ENCODE measurements at regions not wholly inside any gene's neighbourhood (a gene's known extent, or its start where the extent isn't known, plus 50 kb on each side); places are given as distances from the start of the nearest gene placed in this dataset.

DNA sequence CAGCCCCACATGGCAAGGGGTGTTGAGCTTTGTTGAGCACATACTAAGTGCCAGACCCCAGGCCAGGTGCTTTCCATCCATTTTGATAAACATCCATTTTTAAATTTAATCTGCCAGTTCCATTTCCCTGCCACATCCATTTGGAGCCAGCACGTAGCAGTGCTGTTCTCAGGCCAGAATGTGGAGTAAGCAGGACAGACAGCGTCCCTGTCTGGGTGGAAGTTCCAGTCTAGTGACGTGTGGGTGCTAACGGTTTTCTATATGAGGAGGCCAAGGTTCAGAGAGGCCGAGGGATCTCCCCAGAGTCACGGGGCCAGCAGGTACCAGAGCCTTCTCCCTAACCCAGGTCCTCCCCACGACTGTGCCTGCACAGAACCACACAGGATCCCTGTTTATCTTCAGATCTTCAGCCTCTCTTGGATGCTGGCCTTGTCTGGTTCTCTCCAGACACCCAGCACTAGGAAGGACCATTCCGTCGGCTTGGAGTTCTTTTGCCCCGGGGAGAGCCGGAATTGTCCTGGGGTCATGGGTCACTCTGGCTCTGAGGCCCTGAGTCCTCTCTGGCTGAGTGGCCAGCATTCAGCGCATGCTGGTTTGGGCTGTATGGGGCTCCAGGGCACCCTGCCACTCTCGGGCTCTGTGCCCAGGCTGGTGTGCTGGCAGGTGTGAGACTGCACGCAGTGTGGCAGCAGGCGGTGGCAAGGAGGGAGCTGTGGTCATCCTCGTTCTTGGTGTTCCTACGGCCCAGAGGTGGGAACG, 63.6 kb upstream of the PPARA start:
- TF ChIP-seq, protein P1, sequence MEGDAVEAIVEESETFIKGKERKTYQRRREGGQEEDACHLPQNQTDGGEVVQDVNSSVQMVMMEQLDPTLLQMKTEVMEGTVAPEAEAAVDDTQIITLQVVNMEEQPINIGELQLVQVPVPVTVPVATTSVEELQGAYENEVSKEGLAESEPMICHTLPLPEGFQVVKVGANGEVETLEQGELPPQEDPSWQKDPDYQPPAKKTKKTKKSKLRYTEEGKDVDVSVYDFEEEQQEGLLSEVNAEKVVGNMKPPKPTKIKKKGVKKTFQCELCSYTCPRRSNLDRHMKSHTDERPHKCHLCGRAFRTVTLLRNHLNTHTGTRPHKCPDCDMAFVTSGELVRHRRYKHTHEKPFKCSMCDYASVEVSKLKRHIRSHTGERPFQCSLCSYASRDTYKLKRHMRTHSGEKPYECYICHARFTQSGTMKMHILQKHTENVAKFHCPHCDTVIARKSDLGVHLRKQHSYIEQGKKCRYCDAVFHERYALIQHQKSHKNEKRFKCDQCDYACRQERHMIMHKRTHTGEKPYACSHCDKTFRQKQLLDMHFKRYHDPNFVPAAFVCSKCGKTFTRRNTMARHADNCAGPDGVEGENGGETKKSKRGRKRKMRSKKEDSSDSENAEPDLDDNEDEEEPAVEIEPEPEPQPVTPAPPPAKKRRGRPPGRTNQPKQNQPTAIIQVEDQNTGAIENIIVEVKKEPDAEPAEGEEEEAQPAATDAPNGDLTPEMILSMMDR (IDR thresholded peaks at IDR 0.05 in 4 of 5, conservative IDR thresholded peaks at IDR 0.05 in 1 of 5): no peak
- TF ChIP-seq POLR2A (IDR thresholded peaks at IDR 0.05): no peak
